HG03175 (cell line): ENCODE measurements at regions not wholly inside any gene's neighbourhood (a gene's known extent, or its start where the extent isn't known, plus 50 kb on each side); places are given as distances from the start of the nearest gene placed in this dataset.
"Not testable (repeated sequence)": the region's sequence is repeated elsewhere in the genome, so short reads cannot be mapped to it uniquely, and the experiment has no call there.

Experiments
- ATAC-seq: cut with Tn5 transposase; IDR thresholded peaks from one replicate; pipeline ENCODE4 v1.9.1; 2021; ENCODE audit warnings: mild to moderate bottlenecking, moderate library complexity; ENCODE audit not compliant: unreplicated experiment

GRCh38 chr3:89742546-89742945 is 635.1 kb downstream of the EPHA3 start:
- ATAC-seq, result no peak

DNA sequence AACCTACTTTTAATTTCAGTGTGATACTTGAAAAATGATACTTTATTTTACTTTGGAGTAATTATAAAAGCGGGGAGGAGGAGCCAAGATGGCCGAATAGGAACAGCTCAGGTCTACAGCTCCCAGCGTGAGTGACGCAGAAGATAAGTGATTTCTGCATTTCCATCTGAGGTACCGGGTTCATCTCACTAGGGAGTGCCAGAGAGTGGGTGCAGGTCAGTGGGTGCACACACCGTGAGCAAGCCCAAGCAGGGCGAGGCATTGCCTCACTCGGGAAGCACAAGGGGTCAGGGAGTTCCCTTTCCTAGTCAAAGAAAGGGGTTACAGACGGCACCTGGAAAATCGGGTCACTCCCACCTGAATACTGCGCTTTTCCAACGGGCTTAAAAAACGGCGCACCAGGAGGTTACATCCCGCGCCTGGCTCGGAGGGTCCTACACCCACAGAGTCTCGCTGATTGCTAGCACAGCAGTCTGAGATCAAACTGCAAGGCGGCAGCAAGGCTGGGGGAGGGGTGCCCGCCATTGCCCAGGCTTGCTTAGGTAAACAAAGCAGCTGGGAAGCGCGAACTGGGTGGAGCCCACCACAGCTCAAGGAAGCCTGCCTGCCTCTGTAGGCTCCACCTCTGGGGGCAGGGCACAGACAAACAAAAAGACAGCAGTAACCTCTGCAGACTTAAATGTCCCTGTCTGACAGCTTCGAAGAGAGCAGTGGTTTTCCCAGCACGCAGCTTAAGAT is 640.3 kb downstream of the EPHA3 start:
- ATAC-seq, result not testable (repeated sequence)

- ATAC-seq, result no peak
Measured at GRCh38 chr3:89762405-89762804, 655.0 kb downstream of the EPHA3 start.

DNA sequence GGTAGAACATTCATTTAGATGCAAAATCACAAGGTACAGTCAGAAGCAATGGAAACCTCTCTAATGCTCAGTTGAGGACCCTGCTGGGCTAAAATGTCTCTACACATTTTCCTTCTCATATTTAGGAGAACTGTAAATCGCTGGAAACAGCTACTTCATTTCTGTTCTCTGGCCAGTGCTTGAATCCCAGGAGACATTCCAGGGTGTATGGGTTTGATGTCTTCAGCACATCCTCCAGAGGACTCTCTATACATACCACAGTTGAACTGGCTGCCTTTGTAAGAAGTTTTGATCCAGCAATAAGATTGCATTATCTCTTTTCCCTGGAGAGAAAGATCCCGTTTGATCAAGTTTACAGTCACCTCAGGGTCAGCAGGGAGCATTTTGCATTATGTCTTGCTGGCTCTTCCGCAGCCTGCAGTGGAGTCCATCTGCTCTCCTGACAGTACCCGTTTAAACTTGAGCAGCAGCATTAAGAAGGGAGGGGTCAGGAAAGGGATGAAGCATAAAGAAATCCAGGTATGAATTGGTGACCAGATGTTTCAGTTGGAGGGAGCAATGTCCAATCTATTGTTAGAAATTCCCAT is 676.0 kb downstream of the EPHA3 start:
- no peak for ATAC-seq

DNA sequence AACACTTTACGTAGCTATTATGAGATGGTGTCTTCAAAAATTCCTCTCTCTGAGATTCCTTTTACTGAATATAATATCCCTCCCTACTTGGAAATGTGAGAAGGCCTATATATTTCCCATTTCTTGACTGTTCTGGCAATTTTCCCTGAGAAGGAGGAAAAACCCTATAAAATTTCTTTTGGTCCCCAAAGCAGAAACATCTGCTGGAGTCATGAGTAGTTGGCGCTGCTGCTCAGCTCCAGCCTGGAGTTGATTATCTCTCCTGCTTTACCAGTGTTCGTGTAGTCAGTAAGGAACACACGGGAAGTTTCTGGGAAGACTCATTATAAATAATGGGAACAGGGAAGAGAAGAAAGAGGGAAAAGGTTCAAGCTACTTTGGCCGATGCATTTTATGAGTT is 680.1 kb downstream of the EPHA3 start:
- no peak for ATAC-seq

DNA sequence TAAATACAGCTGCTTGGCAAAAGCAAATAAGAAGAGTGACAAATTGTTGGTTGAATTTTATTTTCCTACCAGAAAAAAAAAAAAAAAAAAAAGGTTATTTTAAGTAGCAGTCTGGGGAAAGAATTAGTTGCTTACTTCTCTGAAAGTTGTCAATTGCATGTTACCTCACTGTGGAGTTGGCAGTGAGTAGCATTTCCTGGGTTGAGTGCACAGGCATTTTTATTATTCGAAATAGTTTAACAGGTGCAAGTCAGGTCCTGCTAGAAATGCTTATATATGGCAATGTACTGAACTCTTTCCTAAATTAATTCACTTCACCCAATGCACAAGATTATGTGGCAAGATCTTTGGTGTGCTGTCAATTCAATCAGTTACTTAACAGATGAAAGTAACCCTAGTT is 680.6 kb downstream of the EPHA3 start:
- ATAC-seq, result no peak

GRCh38 chr3:89795506-89795905 is 688.1 kb downstream of the EPHA3 start:
- no peak for ATAC-seq

GRCh38 chr3:89802881-89803280 is 695.5 kb downstream of the EPHA3 start:
- ATAC-seq, result no peak

DNA sequence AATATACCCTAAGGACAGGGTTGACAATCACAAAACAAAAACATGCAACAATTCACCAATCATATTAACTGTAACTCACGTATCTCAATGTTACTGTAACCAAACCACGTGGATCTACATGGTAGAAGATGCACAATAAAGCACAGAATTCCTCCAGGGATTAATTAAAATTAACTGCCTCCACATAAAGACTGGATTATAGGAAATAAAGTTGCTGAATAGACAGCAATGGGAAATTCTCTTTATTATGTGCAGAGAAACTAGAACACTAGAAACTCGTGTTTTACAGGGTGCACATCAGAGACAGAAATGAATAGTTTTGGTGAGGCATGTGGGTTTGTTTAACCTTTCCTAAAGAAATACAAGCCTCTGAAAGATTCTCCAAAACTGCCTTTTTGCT is 696.3 kb downstream of the EPHA3 start:
- no peak for ATAC-seq

- no peak for ATAC-seq
Measured at GRCh38 chr3:89806166-89806565, 698.7 kb downstream of the EPHA3 start.

DNA sequence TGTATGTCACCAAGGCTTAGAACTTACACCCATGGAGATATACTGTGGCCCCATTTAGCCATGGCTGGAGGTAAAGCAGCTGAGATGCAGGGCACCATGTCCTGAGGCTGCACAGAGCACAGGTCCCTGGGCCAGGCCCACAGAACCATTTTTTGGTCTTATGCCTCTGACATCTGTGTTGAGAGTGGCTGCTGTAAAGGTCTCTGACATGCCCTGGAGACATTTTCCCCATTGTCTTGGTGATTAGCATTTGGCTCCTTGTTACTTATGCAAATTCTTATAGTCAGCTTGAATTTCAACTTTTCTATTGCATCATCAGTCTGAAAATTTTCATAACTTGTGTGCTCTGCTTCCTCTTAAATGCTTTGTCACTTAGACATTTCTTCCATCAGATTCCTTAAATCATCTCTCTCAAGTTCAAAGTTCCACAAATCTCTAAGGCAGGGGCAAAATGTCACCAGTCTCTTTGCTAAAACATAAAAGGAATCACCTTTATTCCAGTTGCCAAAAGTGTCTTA is 701.3 kb downstream of the EPHA3 start:
- no peak for ATAC-seq

- ATAC-seq, result no peak
Measured at GRCh38 chr3:89813500-89813899, 706.1 kb downstream of the EPHA3 start.

- ATAC-seq, result no peak
Measured at GRCh38 chr3:89841041-89841440, 733.6 kb downstream of the EPHA3 start.

GRCh38 chr3:89845053-89845452 is 737.6 kb downstream of the EPHA3 start:
- no peak for ATAC-seq

DNA sequence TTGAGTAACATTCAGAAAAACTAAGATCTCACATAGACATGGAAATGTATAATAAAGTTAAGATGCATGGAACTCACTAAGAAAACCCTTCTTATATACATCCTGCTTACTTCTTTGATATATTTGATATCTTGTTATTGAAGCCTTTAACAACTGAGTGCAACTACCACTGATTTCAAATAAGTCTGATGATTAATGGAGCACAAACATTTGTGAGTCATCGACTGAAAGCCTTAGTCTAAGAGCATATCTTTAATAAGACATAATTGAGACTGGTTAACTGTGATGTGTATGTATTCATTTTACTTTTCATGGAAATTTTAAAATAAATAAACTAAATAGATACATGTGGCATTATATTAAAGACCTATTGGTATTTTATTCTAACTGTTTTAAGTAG is 740.5 kb downstream of the EPHA3 start:
- no peak for ATAC-seq

GRCh38 chr3:89851974-89852621 is 744.7 kb downstream of the EPHA3 start:
- no peak for ATAC-seq

- ATAC-seq, result no peak
Measured at GRCh38 chr3:89859757-89860156, 752.3 kb downstream of the EPHA3 start.

GRCh38 chr3:89867286-89867685 is 759.9 kb downstream of the EPHA3 start:
- ATAC-seq, result no peak

DNA sequence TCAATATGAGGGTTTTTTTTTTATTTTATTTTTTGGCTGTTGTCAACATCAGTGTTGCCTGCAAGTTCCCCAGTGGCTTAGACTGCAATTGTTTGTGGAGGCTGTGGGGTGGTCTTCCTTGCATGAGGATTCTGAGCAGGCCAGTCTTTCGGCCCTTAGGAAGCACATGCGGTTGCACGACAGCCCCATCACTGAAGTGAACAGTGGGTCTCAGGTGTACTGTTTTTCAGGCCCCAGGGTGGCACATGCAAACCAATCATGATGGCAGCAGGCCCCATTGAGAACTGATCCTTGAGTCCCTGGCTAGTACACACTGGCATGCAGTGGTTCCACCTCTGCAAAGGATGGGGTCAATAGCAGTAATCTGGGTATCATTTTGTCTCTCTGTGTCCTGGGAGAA is 768.7 kb downstream of the EPHA3 start:
- no peak for ATAC-seq

DNA sequence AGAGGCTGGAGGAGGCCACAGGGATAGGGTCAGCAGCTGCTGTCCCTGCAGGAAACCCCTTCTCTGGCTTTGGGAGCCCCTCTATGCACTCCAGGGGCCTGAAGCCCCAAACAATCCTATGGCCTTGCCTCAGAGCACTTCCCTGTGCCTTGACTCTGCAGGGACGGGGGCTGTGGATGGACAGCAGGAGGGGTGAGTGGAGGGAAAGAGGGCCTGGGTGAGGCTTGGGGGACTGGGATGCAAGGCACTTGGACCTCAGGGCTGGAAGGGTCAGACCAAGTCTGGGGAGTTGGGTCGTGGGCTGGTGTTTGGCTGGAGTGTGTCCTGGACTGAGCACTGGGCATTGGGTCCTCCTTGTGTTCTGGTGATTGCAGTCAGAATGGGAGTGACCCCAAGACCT is 769.8 kb downstream of the EPHA3 start:
- ATAC-seq, result no peak

DNA sequence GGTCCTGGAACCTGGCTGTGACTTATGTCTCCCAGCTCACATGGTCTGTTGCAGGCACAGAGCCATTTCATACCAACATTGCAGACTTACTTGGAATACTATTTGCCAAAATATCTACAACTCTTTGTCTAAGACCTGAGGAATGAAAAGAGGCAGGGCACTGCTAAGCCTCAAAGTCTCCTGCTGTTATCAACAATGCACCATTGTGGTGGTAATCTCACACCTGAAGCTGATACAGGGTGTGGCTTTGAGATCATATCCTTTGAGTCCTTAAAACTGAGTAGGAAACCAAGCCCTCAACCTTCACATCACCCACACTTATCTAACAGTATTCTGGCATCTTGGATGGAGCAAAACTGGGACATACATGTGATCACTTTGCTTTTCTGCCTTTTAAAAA is 782.0 kb downstream of the EPHA3 start:
- no peak for ATAC-seq

DNA sequence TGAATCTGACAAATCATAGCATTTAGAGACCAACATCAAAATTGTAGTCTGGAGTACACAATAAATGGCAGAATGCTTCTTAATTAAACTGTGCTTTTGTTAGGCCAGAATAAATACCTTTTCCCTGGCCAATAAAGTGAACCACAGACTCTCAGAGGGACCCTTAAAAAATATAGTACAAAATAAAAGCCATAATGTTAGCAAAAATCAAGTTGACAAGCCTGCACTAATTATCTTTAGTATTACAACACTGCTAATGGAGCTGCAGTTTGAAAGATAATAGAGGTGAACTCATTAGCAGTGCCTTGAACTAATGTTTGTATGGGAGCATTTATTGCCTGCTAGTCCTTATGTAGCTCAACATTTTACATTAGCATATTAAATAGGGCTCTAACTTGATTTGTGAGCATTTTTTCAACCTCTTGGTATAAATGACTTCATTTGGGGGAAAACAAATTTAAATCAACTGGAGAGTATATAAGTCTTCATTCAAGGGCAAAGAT is 801.3 kb downstream of the EPHA3 start:
- no peak for ATAC-seq
